Activated CD4-positive, alpha-beta T cell treated with anti-CD3 and anti-CD28 coated beads, Interleukin-2, amount 10 ng/mL, durations not matched to agents 24 days and 14 days (primary cell): ENCODE measurements at regions not wholly inside any gene's neighbourhood (a gene's known extent, or its start where the extent isn't known, plus 50 kb on each side); places are given as distances from the start of the nearest gene placed in this dataset.
"Not testable (repeated sequence)": the region's sequence is repeated elsewhere in the genome, so short reads cannot be mapped to it uniquely, and the experiment has no call there.

Experiments used
- DNase-seq: peaks from one replicate; pipeline ENCODE4 v3.0.0; 2022
- H3K27ac Mint-ChIP-seq: one replicate; pipeline ENCODE4 v1.8.0; 2022; ENCODE audit warnings: mild to moderate bottlenecking, mixed read lengths
- H3K27me3 Mint-ChIP-seq: one replicate; pipeline ENCODE4 v1.8.0; 2022; ENCODE audit warnings: mixed read lengths
- H3K36me3 Mint-ChIP-seq: one replicate; pipeline ENCODE4 v1.8.0; 2022; ENCODE audit warnings: low read depth, mild to moderate bottlenecking, mixed read lengths
- H3K4me1 Mint-ChIP-seq: one replicate; pipeline ENCODE4 v1.8.0; 2021; ENCODE audit warnings: mixed read lengths
- H3K4me3 Mint-ChIP-seq: one replicate; pipeline ENCODE4 v1.8.0; 2022; ENCODE audit warnings: mild to moderate bottlenecking, moderate library complexity, mixed read lengths
- H3K9me3 Mint-ChIP-seq: one replicate; pipeline ENCODE4 v1.8.0; 2021; ENCODE audit warnings: mixed read lengths
- intact Hi-C: fragments of 100-400 bp; cut with micrococcal nuclease; formaldehyde crosslinking; loops from one replicate; pipeline ENCODE4 v1.15.1; 2023

GRCh38 chr1:81264976-81265375 lies 535.8 kb upstream of the ADGRL2 start:
- Mint-ChIP-seq H3K4me1 (no peaks in the 10 kb centered on the region), H3K4me3 (no peak overlapping the region), H3K27me3 (no peaks in the 10 kb centered on the region), H3K36me3 (no peaks in the 10 kb centered on the region), H3K27ac (no peak overlapping the region), H3K9me3 (no peaks in the 10 kb centered on the region)
- intact Hi-C loops = no loop called here
- DNase-seq = no peak

- Mint-ChIP-seq H3K27me3 (no peaks in the 10 kb centered on the region), H3K4me3 (no peak overlapping the region), H3K9me3 (no peaks in the 10 kb centered on the region), H3K4me1 (no peaks in the 10 kb centered on the region), H3K36me3 (no peaks in the 10 kb centered on the region), H3K27ac (no peak overlapping the region)
- no peak for DNase-seq
- intact Hi-C loops = no loop called here
Measured at GRCh38 chr1:81259625-81260411, 540.9 kb upstream of the ADGRL2 start.

GRCh38 chr1:81254560-81254959 lies 546.2 kb upstream of the ADGRL2 start:
- Mint-ChIP-seq H3K4me3 (no peak overlapping the region), H3K4me1 (no peaks in the 10 kb centered on the region)

GRCh38 chr1:81254068-81254467 lies 546.7 kb upstream of the ADGRL2 start:
- Mint-ChIP-seq H3K27me3 (no peaks in the 10 kb centered on the region), H3K27ac (no peak overlapping the region), H3K9me3 (no peaks in the 10 kb centered on the region), H3K36me3 (no peaks in the 10 kb centered on the region), H3K4me3 (no peak overlapping the region), H3K4me1 (no peaks in the 10 kb centered on the region)
- intact Hi-C loops = no loop called here
- no peak for DNase-seq

More at GRCh38 chr1:81254560-81254959, 546.2 kb upstream of the ADGRL2 start:
- Mint-ChIP-seq H3K27me3 (no peaks in the 10 kb centered on the region), H3K27ac (no peak overlapping the region), H3K9me3 (no peaks in the 10 kb centered on the region), H3K36me3 (no peaks in the 10 kb centered on the region)
- no peak for DNase-seq
- intact Hi-C loops = no loop called here

GRCh38 chr1:81252471-81253151 lies 548.1 kb upstream of the ADGRL2 start:
- no peaks in the 10 kb centered on the region for H3K36me3 Mint-ChIP-seq
- no peaks in the 10 kb centered on the region for H3K9me3 Mint-ChIP-seq
- no peak overlapping the region for H3K4me3 Mint-ChIP-seq
- DNase-seq = no peak
- H3K27ac Mint-ChIP-seq = no peak overlapping the region
- H3K4me1 Mint-ChIP-seq = no peaks in the 10 kb centered on the region
- no peaks in the 10 kb centered on the region for H3K27me3 Mint-ChIP-seq
- intact Hi-C loops = no loop called here

GRCh38 chr1:81250825-81251224 lies 549.9 kb upstream of the ADGRL2 start:
- H3K4me1 Mint-ChIP-seq, H3K27me3 Mint-ChIP-seq, H3K36me3 Mint-ChIP-seq, intact Hi-C loops, DNase-seq, H3K27ac Mint-ChIP-seq, H3K9me3 Mint-ChIP-seq, H3K4me3 Mint-ChIP-seq: not testable (repeated sequence)

GRCh38 chr1:81245084-81245715 lies 555.5 kb upstream of the ADGRL2 start:
- H3K9me3 Mint-ChIP-seq = not testable (repeated sequence)

GRCh38 chr1:81244612-81245011 lies 556.1 kb upstream of the ADGRL2 start:
- not testable (repeated sequence) for H3K36me3 Mint-ChIP-seq

More at GRCh38 chr1:81245084-81245715, 555.5 kb upstream of the ADGRL2 start:
- DNase-seq, H3K4me3 Mint-ChIP-seq, H3K27ac Mint-ChIP-seq, intact Hi-C loops, H3K36me3 Mint-ChIP-seq, H3K4me1 Mint-ChIP-seq, H3K27me3 Mint-ChIP-seq: not testable (repeated sequence)

GRCh38 chr1:81242103-81242502 lies 558.6 kb upstream of the ADGRL2 start:
- Mint-ChIP-seq H3K27me3 (no peaks in the 10 kb centered on the region), H3K4me3 (no peak overlapping the region), H3K9me3 (peaks cover 8% of the 10 kb centered on the region), H3K36me3 (no peaks in the 10 kb centered on the region), H3K27ac (no peak overlapping the region), H3K4me1 (no peaks in the 10 kb centered on the region)
- DNase-seq = no peak
- intact Hi-C loops = no loop called here

More at GRCh38 chr1:81244612-81245011, 556.1 kb upstream of the ADGRL2 start:
- H3K27ac Mint-ChIP-seq, DNase-seq, intact Hi-C loops, H3K4me1 Mint-ChIP-seq, H3K27me3 Mint-ChIP-seq, H3K9me3 Mint-ChIP-seq, H3K4me3 Mint-ChIP-seq: not testable (repeated sequence)

GRCh38 chr1:81238129-81238528 lies 562.6 kb upstream of the ADGRL2 start:
- intact Hi-C loops = no loop called here
- H3K27me3 Mint-ChIP-seq = no peaks in the 10 kb centered on the region
- H3K27ac Mint-ChIP-seq = no peak overlapping the region
- no peaks in the 10 kb centered on the region for H3K36me3 Mint-ChIP-seq
- H3K9me3 Mint-ChIP-seq = no peaks in the 10 kb centered on the region
- DNase-seq = no peak
- no peaks in the 10 kb centered on the region for H3K4me1 Mint-ChIP-seq
- H3K4me3 Mint-ChIP-seq = peak overlapping the region; percentile 50

- intact Hi-C loops = no loop called here
- no peaks in the 10 kb centered on the region for H3K9me3 Mint-ChIP-seq
- peak overlapping the region; percentile 50 for H3K4me3 Mint-ChIP-seq
- no peaks in the 10 kb centered on the region for H3K4me1 Mint-ChIP-seq
- DNase-seq = no peak
- H3K27me3 Mint-ChIP-seq = no peaks in the 10 kb centered on the region
- H3K36me3 Mint-ChIP-seq = no peaks in the 10 kb centered on the region
- H3K27ac Mint-ChIP-seq = no peak overlapping the region
Measured at GRCh38 chr1:81237473-81238089, 563.2 kb upstream of the ADGRL2 start.

- no peak for DNase-seq
- H3K4me3 Mint-ChIP-seq = no peak overlapping the region
- no peaks in the 10 kb centered on the region for H3K27me3 Mint-ChIP-seq
- no peaks in the 10 kb centered on the region for H3K36me3 Mint-ChIP-seq
- intact Hi-C loops = no loop called here
- H3K9me3 Mint-ChIP-seq = no peaks in the 10 kb centered on the region
- no peak overlapping the region for H3K27ac Mint-ChIP-seq
- H3K4me1 Mint-ChIP-seq = no peaks in the 10 kb centered on the region
Measured at GRCh38 chr1:81234237-81234636, 566.5 kb upstream of the ADGRL2 start.

- no peak overlapping the region for H3K27ac Mint-ChIP-seq
- no peaks in the 10 kb centered on the region for H3K36me3 Mint-ChIP-seq
- intact Hi-C loops = no loop called here
- no peak overlapping the region for H3K4me3 Mint-ChIP-seq
- H3K9me3 Mint-ChIP-seq = no peaks in the 10 kb centered on the region
- H3K27me3 Mint-ChIP-seq = no peaks in the 10 kb centered on the region
- no peak for DNase-seq
- H3K4me1 Mint-ChIP-seq = no peaks in the 10 kb centered on the region
Measured at GRCh38 chr1:81233591-81233990, 567.1 kb upstream of the ADGRL2 start.

GRCh38 chr1:81232420-81232819 lies 568.3 kb upstream of the ADGRL2 start:
- no peak overlapping the region for H3K27ac Mint-ChIP-seq
- no peaks in the 10 kb centered on the region for H3K36me3 Mint-ChIP-seq
- intact Hi-C loops = no loop called here
- H3K9me3 Mint-ChIP-seq = no peaks in the 10 kb centered on the region
- H3K27me3 Mint-ChIP-seq = no peaks in the 10 kb centered on the region
- H3K4me1 Mint-ChIP-seq = no peaks in the 10 kb centered on the region
- no peak for DNase-seq
- H3K4me3 Mint-ChIP-seq = no peak overlapping the region
